KG1 (cell line): ENCODE measurements at regions not wholly inside any gene's neighbourhood (a gene's known extent, or its start where the extent isn't known, plus 50 kb on each side); places are given as distances from the start of the nearest gene placed in this dataset.

ENCODE experiments used
- DNase-seq: peaks from one replicate; lab custom pipeline; 2025; lab: John Stamatoyannopoulos, UW

GRCh38 chr2:2848621-2849333 lies 517.7 kb upstream of the MYT1L start:
- no peak for DNase-seq

GRCh38 chr2:2848198-2848597 lies 517.1 kb upstream of the MYT1L start:
- no peak for DNase-seq

DNA sequence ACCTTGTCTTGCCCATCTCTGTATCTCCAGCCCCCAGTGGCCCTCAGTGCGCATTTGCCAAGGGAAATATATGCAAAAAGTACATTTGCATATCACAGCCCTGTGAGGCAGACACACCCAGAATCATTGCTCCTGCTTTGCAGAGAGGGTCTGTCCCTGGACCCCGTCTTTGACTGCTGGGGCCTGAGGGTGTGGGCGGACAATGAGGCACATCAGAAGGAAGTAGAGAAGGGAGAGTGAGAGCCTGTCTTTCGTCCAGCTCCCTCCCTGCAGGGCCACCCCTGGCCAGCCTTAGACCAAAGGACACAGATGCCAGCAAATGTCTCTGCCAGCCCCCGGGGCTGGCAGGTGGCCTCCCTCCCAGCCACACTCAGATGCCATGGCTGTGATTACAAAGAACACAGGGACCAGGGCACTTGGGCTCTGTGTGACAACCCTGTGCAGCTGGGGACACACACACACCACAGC lies 516.2 kb upstream of the MYT1L start:
- no peak for DNase-seq

- DNase-seq, result no peak
These were observed 515.5 kb upstream of the MYT1L start for GRCh38 chr2:2846332-2847208.

DNA sequence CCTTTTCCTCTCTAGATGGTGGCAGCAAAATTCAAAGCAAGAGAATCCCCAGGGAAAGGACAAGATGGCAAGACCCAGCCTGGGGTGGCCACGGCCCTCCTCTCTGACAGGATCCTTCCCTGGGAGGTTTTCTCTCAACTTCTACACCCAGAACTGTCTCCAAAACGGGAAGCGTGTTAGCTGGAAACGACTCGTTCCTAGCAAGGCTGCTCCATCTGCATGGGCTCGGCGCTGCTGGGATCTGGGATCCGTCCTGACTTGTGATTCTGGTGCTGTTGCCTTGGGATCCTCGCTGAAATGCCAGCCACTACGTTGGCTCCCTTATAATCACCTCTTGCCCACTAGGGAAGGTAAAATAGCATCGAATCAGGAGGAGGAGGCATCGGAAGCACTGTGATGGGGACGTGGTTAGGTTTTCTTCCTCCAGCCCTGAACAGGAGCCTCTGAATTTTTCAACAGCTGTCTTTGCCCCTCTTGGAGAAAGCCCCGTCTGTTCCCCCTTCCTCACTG lies 514.8 kb upstream of the MYT1L start:
- DNase-seq, result no peak

DNA sequence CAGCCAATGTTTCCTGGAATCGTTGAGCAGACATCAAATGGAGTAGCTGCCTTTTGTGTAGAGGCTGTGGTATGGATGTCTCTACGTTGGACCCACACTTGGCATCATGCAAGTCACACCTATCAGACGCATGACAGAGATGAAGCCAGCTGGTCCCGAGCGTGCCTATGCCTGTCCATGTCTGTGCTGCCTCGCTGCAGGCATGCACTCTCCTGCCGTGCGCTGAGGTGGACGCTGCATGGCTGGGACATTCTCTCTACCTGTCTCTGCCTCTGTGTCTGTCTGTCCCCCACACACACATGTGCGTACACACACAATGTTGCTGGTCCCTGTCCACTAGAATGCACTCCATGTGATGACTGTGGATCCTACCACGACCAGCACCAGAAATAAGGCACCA lies 514.2 kb upstream of the MYT1L start:
- DNase-seq, result no peak

DNA sequence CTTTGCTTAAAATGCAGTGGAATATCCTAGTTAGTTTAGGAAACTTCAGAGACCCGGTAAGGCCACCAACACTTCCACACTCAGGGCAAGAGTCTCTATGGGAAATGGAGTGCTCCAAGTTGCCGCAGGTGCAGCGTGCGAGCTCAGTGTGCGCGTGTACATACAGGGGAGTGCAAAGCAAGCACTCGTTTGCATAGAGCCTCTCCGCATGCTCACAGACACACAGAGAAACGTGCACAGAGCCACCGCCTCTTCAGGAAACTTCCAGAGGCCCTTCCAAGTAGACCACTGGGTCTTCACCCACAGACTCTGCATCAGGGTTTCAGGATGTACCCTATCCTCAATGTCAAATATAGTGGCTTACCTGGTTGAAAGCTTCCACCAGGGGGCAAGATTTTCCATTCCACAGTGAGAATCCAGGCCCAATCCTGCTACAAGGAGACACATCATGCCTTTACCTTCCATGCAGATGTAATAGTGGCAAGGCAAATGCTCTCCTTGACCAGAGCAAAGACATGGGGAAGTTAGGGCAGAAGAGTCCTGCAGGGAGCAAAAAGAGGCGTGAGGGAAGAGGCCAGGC lies 513.0 kb upstream of the MYT1L start:
- DNase-seq, result no peak

- no peak for DNase-seq
These were observed 511.4 kb upstream of the MYT1L start for GRCh38 chr2:2842466-2842865.

DNA sequence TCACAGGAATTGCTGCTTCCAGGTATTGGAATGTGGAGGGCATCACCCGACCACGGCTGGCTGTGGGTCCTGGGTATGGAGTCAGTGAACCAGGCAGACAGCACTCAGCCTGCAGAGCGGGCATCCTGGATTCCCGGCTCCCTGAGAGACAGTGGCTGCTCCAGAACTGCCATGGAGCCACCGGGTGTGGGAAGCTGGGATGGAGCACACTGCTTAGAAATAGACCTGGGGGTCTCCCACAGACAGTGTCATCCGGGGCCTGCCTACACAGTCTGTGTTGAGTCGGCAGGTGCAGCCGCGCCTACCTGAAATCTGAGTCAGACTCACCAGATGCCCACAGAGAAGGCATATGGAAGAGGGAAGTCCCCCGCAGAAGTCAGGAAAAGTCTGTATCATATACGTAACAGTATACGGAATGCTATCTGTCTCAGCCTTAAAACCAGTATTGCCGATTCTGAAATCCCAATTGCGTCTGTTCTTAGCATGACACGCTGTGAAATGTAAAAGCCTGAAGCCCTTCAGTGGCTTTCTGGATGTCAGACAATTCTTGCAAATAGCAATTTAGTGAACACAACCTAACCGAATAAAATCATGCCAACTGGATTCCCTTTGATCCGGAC lies 509.7 kb upstream of the MYT1L start:
- no peak for DNase-seq

- DNase-seq, result no peak
These were observed 508.9 kb upstream of the MYT1L start for GRCh38 chr2:2839782-2840531.

DNA sequence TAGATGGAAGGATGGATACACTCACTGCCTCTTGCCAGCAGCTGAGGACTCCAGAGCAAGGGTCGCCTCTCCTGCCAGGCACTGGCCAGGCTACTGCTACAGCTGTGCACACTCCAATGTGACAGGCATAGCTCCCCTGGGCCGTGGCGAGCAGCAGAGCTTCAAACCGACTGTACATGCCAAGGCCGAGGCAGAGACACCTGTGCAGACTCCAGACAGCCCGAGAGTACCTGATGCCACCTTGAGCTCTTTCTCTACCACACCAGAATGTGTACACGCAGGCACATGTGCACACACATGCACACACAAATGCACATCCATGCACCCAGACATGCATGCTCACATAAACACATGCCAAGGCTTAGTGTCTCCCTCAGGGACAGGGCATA lies 508.3 kb upstream of the MYT1L start:
- DNase-seq, result no peak

GRCh38 chr2:2838548-2838845 lies 507.4 kb upstream of the MYT1L start:
- DNase-seq, result no peak

DNA sequence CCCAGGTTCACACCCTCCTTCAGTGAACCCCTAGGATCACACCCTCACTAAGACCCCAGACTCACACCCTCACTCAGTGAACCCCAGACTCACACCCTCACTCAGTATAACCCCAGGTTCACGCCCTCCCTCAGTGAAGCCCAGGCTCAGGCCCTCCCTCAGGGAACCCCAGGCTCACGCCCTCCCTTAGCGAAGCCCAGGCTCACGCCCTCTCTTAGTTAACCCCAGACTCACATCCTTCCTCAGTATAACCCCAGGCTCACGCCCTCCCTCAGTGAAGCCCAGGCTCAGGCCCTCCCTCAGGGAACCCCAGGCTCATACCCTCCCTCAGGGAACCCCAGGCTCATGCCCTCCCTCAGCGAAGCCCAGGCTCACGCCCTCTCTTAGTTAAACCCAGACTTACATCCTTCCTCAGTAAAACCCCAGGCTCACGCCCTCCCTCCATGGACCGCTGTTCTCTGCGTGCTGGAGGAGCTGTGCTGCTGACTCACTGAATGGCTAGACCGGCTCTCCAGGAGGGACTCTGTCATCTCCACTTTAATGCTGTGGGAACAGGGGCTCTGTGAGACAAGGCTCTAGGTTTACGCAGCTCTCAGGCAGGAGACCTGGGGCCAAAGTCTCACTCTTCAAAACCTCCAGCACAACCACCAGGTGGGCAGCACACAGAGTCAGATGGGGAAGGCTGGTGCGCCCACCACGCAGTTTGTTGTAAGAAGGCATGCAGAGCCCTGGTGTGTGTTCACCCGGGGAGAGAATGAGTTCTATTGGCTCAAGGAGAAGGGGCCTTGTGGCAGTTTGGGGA lies 506.9 kb upstream of the MYT1L start:
- no peak for DNase-seq

DNA sequence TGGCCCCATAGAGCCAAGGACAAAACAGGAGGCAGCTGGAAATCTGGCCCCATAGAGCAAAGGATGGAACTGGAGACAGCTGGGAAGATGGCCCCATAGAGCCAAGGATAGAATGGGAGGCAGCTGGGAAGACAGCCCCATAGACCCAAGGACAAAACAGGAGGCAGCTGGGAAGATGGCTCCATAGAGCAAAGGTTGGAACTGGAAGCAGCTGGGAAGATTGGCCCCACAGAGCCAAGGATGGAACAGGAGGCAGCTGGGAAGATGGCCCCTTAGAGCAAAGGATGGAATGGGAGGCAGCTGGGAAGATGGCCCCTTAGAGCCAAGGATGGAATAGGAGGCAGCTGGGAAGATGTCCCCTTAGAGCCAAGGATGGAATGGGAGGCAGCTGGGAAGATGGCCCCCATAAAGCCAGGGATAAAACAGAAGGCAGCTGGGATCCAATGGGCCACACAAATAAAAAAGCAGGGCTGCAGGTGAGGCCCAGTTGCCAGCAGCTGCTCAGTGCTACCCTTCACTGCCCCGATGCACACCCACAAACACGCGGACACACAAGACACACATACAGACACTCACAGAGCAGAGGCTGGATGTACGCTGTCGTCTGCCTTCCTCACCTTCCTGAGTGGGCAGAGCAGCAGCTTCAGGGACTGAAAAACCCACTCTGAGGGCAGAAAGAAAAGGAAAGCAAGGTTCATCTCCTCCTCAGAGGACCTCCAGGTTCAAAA lies 505.4 kb upstream of the MYT1L start:
- no peak for DNase-seq

DNA sequence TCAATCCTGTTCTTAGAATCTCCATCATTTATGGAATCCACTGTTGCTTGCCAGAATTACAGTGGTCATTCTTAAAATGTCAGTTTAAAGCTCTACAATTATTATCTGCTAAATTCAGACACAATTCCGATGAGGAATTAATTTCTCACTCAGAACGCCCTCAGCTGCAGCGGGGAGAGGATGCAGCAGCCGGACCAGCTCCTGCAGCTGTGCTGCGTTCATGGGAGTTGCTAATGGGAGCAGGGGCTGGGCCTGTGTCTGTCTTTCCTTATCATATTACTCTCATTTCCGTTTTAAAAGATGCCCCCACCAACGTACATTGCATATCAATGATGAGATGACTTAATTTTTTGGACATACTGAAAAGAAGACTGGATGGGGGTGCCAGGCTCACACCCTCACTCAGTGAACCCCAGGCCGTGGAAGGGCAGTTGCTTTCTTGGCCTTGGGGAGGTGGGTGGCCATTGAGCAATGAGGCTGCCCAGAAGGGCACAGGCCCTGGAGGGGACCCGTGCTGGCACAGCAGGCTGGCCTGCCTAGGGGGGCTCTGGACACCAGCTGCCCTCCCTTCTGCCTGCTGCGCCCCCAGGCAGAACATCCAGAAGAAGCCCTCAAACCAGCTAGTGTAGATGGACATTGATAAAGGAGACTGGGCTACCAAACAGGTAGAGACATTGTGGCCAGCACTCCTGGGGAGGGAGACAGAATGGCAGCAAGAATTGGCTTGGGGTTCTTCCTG lies 503.6 kb upstream of the MYT1L start:
- no peak for DNase-seq

GRCh38 chr2:2834105-2834504 lies 503.0 kb upstream of the MYT1L start:
- DNase-seq, result no peak

DNA sequence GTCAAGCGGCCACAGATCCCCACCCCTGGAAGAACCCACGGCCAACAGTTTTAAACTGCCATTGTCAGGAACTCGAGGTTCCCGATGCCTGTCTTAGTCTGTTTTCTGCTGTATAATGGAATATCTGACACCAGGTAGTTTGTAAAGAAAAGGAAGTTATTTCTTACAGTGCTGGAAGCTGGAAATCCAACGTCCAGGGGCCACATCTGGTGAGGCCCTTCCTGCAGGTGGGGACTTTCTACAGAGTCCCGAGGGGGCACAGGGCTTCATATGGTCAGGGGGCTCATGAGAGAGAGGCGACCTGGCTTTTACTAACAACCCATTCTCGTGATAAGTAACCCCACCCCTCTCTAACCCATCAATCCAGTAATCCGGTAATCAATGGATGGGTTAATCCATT lies 501.6 kb upstream of the MYT1L start:
- no peak for DNase-seq

DNA sequence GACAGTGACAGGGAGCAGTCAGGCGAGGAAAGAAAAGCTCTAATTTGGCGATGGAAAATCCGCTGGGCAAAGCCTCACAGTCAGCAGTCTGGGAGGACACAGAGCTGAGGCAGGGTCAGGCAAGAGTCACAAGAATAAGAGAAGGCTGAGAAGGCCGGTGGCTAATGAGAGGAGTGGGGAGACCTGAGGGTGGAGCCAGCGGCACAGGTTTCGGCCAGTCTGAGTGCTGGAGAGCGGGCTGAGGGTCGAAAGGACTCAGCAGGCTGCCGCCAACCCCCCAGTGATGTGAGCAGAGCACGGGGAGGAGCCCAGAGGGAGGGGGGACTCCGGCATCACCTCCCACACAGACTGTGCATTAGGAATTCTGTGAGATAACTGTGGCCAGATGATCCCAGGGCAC lies 500.6 kb upstream of the MYT1L start:
- no peak for DNase-seq

- no peak for DNase-seq
These were observed 499.5 kb upstream of the MYT1L start for GRCh38 chr2:2830576-2830975.
